CD4-positive, alpha-beta T cell treated with Interleukin-12 subunit alpha and Interleukin-12 subunit beta, for 1 hour (primary cell): ENCODE measurements at regions not wholly inside any gene's neighbourhood (a gene's known extent, or its start where the extent isn't known, plus 50 kb on each side); places are given as distances from the start of the nearest gene placed in this dataset.
"Not testable (repeated sequence)": the region's sequence is repeated elsewhere in the genome, so short reads cannot be mapped to it uniquely, and the experiment has no call there.

Experiments used
- DNase-seq: peaks from one replicate; pipeline ENCODE4 v3.0.0-alpha.2; 2020

DNA sequence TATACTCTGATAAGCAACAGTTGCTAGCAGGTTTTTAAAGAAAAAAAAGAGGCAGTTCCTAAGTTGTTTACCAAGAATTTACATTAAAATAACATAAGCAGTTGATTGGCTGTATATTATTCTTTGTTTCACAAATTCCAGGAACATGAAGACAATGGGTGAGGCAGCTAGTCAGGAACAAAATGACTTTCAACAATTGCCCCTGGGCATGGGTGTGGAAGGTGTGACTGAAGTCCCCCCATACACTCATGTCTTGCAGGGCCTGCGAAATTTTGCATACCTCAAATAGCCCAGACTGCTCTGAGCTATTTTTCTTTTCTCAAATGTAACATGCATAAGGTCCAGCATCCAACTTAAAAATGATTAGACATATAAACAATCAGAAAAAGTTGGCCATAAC lies 267.2 kb upstream of the DIO3 start:
- DNase-seq = no peak

DNA sequence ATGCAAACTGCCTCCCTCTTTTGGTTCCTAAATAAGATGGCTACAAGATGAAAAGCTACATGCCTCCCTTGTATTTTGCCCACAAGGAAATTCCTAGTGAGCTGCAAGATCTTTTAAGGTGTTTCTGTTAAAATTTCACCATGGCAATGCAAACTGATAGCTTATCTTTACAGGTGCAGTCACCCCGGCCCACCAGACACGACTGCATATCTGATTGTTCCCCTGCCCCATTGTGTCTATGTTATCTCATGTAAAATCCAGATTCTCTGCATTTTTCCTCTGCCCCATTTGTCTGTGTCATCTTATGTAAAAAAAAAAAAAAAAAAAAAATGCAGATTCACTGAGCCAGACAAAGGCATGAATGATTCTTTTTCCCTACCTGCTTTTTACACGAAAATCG lies 261.5 kb upstream of the DIO3 start:
- DNase-seq = not testable (repeated sequence)

DNA sequence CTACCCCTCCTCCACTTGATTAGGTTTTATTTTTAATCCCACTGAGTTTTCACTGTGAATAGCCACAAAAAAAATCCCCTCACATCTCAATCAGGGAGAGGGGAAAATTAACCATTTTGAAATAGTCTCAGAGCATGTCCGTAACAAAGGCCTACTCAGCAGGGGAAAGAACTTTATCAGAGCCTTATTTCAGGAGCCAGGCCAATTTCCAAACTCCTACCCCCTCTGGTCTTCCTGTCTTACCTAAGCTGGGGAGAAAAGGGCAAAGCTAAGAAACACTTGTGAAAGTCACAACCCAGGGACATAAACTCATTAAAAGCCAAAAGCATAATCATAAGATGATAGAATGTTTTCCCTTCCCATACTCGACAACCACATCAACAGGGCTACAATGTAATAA lies 260.3 kb upstream of the DIO3 start:
- no peak for DNase-seq

DNA sequence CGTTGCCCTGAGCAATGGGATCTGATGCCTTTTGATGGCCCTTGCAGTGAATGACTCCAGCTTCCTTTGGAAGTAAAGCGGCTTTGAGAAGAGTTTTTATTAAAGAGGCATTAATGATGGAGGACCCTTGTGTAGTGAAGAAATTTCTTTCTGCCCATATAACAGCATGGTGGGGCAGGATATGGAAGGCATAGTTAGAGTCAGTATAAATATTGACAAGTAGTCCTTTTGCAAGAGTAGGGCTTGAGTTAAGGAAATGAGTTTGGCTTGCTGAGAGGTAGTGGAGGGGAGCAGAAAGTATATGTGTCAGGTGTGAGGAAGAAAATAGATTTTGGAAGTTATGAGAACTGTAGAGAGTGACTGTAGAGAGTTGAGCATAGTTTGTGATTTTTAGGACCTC lies 254.1 kb upstream of the DIO3 start:
- DNase-seq = not testable (repeated sequence)

DNA sequence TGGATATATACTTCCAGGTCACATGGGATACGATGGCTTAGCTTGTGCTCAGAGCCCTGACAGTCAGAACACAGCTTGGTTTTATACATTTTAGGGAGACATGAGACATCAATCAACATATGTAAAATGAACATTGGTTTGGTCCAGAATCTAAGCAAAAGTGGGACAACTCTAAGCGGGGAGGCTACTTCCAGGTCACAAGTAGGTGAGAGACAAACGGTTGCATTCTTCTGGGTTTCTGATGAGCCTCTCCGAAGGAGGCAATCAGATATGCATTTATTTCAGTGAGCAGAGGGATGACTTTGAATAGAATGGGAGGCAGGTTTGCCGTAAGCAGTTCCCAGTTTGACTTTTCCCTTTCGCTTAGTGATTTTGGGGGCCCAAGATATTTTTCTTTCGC lies 250.1 kb upstream of the DIO3 start:
- DNase-seq = not testable (repeated sequence)

DNA sequence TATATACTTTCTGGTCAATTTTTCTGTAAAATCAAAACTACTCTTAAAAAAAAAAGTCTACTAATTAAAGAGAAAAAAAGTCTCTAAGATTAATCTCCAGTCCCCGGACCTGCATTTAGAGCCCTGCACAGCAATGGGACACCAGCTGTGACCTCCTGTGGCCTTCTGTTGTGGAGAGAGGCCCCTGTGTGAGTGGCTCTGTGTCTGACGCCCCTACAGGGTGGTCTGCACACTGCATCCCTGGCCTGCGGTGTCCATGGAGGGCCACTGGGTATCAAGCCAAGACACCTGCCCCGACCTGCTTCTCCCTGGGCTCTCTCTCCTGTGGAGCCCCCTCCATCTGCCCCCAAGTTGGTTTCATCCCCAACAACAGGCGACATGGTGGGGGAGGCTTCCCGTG lies 248.0 kb upstream of the DIO3 start:
- no peak for DNase-seq

DNA sequence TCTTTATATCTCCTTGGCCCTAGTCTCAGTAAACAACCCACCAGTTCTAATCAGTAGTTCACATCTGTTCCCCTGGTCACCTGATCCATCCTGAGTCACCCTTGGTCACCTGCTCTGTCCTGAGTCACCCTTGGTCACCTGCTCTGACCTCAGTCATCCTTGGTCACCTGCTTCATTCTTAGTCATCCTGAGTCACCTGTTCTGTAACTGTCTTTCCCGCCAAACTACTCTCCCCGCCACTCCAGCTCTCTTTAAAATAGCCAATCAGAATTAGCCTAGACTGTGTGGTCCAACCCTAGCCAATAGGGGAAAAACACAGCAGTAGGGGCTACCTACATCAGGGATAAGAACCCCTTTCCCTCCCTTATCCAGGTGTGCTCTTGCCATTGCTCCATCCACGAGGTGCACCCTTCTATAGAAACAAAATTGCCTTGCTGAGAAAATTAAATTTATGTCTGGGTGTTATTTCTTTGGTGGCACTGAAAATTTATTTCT lies 245.4 kb upstream of the DIO3 start:
- DNase-seq = no peak

DNA sequence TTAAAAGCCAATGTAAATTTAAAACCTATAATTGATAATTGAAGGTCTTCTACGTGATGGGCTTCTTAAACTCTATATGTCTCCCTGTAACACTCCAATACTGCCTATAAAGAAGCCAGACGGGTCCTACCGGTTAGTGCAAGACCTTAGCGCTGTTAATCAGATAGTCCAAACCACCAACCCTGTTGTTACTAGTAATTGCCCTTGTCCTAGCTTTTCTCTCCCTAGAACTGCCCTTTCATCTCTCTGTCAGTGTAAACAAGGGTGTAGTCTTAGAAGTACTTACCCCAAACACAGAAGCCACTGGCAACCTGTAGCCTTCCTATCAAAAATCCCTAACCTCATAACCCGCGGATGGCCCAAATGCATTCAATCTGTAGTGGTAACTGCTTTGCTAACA lies 243.0 kb upstream of the DIO3 start:
- DNase-seq = no peak

DNA sequence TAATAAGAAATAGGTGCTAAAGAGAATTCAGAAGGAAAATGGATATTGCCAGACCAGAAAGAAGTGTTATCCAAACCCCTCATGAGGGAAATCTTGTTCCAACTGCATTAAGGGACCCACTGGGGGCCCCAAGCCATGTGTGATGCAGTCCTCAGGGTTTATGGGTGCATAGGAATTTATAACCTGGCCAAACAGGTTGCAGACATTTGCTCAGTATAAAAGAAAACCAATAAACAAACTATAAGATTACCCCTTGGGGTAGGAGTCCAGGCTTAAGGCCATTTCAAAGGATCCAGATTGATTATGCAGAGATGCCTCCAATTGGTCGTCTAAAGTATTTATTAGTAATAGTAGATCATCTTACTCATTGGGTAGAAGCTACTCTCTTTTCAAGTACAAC lies 240.9 kb upstream of the DIO3 start:
- no peak for DNase-seq

DNA sequence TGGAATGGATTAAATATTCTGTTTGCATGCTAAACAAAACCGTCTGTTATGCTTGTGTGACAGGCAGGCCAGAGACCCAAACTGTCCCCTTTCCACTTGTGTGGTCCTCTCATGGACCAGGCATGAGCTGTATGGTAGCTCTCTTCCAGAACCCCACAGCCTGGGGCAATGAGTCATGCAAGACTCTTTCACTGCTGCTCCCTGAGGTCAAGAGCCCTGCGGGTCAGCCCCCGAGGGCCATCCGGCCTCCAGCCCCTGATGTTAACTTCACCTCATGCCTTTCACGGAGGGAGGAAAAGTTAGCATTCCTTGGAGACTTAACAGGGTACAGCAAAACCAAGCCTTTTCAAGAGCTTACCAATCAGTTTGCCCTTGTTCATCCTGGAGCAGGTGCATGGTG lies 239.1 kb upstream of the DIO3 start:
- DNase-seq = no peak

DNA sequence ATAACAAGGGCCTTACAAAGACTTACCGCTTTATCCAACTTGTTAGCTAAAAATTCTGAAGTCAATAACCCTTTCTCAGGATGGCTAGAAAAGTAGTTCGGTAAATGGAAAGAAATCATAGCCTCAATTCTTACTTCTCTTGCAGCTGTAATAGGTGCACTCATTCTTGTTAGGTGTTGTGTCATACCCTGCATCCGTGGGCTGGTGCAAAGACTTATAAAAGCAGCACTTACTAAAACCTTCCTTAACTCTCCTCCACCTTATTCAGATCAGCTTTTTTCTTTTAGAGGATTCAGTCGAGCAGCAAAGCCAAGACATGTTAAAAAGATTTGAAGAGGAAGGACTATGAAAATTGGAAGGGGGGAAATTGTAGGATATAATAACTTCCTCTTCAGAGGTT lies 238.2 kb upstream of the DIO3 start:
- DNase-seq = no peak

DNA sequence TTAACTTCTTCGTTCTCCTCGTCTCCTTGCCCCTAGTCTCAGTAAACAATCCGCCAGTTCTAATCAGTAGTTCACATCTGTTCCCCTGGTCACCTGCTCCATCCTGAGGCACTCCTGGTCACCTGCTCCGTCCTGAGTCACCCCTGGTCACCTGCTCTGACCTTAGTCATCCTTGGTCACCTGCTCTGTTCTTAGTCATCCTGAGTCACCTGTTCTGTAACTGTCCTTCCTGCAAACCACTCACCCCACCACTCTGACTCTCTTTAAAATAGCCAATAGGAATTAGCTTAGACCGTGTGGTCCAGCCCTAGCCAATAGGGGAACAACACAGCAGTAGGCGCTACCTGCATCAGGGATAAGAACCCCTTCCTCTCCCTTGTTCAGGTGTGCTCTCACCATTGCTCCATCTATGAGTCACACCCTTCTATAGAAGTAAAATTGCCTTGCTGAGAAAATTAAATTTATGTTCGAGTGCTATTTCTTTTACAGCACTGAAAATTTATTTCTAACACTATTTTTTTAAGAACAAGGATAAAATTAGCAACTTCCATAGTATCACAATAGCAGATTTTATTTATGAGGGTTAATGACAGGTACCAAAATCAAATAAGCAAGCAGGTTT lies 237.6 kb upstream of the DIO3 start:
- DNase-seq = not testable (repeated sequence)

DNA sequence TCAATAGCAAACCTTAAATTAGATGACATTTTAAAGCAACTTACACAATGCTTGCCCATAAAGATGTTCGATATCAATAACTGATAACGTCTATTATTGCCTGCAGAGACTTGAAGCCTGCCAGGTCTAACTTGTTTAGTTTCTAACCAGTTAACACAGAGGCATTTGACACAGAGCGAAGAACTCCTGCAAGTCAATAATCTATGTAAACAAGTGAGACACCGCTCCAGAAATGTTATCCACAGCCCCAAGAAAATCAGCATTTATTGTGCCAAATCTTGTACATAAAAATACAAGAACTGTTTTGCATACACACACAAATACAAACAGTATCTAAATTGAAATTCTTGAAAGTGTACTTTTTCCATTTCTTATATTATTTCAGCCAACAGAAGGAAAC lies 236.0 kb upstream of the DIO3 start:
- no peak for DNase-seq

DNA sequence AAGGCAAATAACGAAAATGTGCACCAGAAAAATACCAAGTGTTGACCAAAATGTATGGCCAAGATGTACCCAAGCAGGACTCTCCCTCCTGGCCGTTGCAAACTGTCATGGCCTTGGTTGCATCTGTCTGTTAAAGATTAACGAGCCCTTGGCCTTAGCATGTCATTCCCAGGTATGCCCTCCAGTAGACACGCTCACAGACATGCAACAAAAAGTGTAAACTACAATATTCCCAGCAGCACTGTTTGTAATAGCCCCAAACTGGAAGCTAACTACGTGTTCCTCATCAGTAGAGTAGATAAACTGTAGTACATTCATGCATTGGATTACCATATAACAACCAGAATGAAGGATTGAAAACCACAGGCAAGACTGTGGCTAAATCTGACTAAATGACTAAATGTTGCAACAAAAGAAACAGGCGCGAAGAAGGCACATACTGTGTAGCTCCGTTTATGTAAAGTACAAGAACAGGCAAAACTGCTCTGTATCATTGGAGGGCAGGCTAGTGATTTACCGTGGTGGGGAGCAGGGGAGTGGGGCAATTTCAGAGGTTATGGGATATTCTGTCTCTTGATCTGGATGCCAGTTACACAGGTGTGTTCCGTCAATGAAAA lies 232.8 kb upstream of the DIO3 start:
- DNase-seq = no peak

DNA sequence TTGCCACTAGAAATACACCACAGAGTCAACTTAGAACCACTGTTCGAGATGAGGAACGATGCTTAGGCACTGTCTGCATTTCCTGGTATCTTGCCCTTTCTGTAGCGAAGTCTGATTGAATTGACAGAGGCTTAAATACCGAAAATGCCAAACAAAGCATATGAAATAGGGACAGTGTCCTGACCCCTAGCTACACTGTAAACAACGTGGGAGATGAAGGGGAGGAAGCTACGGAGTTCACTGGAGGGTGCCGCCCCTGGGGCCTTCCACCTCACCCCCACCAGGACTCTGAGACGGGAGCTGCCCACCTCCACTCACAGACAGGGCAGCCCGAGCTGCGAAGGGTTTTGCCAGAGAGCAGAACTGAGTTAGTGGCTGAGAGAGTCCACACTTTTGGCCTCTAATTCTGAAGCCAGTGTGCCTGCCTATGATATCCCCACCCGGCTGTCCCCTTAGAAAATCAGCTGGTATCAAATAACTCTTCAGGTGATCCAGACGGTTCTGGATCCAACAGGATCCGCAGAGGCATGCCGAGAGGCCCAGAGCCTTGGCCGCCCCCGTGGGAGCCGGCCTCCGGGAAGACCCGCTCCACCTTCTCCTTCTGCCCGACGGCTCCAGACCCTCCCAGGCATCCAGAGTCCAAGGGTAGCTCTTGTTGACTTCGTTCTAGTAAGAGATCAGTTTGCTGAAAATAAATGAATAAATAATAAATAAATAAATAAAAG lies 230.7 kb upstream of the DIO3 start:
- no peak for DNase-seq

DNA sequence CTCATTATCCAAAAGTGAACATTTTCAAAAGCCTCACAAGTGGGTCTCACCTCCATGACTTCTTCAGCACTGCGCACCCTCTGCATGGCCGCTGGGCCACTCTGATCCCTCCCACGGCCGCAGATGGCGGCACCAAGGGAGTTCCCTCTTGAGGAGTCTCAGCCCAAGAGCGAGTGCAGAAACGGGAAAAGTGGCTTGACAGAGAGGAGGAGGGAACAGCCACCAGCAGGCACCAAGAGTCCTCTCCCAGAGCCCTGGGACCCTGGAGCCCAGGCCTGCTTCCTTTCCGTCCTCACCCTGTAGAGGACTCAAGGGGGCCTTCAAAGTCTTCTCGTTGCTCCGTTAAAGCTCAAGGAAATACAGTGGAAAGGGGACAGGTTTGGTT lies 230.2 kb upstream of the DIO3 start:
- DNase-seq = no peak

DNA sequence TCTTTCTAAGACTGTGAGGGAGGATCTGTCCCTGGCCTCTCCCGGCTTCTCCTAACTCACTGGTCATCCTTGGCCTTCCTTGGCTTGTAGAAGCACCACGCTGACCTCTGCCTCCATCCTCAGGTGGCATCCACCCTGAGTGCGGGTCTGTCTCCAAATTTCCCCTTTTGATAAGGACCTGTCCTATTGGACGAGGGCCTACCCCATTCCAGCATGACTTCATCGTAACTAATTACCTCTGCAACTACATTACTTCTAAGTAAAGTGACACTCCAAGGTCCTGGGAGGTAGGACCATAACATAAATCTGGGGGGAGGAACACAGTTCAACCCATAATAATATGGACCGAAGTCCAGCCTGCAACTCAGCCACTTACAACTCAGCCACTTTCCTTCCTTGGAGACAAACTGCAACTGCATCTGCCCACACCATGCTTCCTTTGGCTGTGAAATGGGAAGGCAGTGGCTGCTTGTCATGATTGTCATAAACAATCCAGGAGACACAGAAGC lies 229.6 kb upstream of the DIO3 start:
- DNase-seq = no peak

DNA sequence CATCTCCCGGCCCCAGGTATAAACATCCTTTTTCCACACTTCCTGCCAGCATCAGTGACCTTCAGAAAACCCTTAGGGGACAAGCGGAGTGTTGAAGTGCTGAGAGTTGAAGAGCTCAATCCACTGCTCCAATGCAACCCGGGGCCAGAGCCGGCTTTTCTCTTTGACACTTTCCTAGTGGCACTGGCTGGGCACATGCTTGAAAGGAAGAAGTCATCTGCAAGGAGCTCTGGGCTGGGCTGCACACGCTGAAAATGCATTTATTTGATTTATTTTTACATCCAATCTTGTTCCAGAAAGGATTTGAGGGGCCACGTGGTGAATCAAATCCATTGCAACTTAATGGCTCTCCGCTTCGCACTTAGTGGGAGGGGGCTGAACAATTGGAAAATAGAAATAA lies 229.0 kb upstream of the DIO3 start:
- no peak for DNase-seq

DNA sequence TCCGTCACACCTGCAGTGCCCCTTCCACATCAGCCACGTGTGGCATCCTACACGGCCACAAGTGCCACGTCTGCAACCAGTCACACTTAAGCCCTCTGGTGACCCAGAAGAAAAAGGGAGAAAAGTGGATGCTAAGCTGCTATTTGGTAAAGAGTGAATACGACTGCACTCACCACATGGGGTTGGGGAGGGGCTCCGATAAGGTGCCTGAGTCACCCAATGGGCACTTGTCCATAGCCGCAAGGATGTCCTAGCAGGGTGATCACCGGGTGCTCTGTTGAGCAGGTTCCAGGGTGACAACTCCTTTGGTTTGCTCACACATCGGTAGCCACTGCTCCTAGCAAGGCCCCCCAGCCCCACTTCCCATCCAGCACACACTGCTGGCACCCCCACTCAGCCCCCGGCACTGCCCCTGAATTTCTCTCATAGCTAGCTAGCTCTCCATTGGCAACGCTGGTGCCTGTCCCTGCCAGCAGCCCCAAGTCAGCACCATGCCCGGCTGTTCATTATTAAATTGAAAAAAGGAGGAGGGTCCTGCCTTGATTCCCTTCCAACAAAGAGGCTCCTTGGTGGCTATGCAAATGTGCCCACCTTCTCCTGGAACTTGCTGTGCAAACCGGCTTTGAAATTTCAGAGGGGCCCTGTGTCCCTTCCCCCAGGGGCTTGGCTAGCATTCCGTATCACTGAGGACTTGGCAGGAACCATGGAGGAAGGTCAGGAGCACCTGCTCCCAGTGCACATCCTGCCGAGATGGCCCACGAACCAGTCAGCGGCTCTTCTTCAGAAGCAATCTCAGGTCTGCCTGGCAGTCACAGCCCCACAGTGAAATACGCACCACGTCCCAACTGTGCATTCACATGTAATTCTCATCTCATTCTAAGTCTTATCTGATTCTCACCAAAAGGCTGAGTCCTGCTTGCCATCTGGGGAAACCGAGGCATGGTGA lies 227.7 kb upstream of the DIO3 start:
- no peak for DNase-seq

DNA sequence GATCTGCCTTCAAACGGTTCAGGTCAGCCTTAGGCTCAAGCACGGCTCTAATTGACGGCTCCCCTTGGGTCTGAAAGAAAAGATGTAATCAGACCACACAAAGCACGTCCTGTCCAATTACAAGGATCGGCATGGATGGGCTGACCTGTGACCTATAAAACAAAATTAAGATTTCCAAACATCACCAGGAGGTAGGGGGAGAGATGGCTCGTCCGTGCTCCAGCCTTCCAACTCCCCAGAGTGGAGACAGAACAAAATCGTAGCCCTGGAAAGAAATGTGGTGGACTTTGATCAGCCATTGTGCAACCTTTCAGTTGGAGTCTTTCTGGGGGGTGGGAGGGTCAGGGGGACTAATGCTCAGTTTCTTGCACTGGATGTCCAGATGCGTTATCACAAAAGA lies 226.6 kb upstream of the DIO3 start:
- DNase-seq = no peak

DNA sequence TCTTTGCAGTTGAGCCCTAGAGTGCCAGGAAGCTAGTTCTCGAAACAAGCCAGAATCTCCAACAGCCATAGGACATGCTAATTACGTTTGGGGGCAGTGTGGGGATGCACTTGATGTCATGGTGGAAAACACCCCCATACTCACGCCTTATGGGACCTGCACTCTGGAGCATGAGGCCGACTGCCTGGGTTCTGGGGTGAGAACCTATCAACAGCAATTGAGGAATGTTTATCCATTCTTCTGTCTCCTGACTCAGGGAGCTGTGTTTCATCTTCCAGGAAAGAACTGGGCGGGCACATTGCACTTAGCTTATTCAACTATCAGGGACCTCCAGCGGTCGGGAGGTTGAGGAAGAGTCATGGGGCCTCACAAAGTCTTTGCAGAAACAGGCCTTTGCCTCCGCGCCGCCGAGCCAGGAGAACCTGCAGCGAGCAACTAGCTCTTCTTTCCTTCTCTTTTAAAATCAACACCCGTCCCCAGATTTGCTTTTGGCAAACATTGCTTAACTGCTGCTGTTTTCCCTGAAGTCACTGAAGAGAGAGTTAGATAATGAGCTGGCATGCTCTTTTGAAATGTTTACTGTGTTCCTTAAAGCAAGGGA lies 226.1 kb upstream of the DIO3 start:
- DNase-seq = no peak

DNA sequence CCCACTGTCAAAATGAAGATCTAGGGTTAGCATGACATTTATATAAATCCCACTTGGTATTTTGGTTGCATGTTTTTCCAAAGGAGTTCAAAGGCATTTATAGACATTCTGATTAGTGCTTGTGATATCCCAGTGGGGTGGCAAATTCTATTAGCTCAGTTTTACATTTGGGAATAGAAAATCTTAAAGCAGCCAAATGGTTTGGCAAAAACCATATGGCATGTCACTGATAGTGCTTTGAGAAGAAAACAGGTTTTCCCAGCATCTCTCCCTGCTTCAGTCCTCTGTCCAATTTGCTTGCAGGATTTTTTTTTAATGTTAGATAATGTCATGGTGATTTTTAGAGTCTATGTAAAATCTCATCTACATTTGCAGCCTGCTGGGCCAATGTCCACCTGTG lies 225.1 kb upstream of the DIO3 start:
- no peak for DNase-seq

DNA sequence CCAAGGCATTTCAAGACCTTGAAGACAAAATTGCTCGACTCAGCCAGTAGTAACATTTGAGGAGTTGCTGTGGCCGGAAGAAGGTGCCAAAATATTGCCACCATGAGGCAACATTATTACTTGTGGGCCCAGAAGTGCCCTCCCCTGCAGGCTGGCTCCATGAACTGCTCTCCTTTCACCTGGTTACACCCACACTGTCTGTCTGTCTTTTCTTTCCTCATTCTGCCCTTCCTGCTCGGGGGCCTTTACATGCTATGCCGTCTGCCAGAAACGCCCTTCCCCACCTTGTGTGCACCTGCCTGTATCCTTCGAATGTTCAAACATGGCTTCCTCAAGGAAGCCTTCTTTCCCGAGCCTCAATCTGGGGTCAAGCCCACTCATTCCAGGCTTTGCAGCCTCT lies 224.2 kb upstream of the DIO3 start:
- DNase-seq = no peak
